ENCODE measurements at regions not wholly inside any gene's neighbourhood (a gene's known extent, or its start where the extent isn't known, plus 50 kb on each side); places are given as distances from the start of the nearest gene placed in this dataset.

DNA sequence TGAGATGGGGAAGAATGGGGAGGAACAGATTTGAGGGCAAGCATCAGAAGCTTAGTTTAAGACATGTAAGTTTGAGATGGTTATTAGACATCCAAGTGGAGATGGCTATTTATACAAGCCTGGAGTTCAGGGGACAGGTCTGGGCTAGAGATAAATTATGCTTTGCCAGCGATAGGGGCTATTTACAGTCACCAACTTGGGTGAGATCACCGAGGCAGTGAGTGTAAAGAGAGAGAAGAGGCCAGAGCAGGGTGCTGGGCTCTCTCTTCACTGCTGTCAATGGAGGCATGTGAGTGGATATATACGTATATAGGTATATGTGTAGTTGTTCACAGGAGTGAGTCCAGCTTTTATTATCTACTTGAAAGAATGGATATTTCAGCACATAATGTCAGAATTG, 81.0 kb downstream of the QPCT start:
- no peaks in the 10 kb centered on the region for H3K4me1 Mint-ChIP-seq (ENCODE audit: low read depth)
- peaks cover 2% of the 10 kb centered on the region for H3K27me3 Mint-ChIP-seq (ENCODE audit: insufficient read depth)
- H3K9me3 Mint-ChIP-seq: no peaks in the 10 kb centered on the region
- no peaks in the 10 kb centered on the region for H3K36me3 Mint-ChIP-seq (ENCODE audit: low read depth)
- H3K4me3 Mint-ChIP-seq: no peak overlapping the region
- DNase-seq (ENCODE audit: low spot score): no peak
- intact Hi-C loops (cut with micrococcal nuclease): no loop called here
- no peak overlapping the region for H3K27ac Mint-ChIP-seq

DNA sequence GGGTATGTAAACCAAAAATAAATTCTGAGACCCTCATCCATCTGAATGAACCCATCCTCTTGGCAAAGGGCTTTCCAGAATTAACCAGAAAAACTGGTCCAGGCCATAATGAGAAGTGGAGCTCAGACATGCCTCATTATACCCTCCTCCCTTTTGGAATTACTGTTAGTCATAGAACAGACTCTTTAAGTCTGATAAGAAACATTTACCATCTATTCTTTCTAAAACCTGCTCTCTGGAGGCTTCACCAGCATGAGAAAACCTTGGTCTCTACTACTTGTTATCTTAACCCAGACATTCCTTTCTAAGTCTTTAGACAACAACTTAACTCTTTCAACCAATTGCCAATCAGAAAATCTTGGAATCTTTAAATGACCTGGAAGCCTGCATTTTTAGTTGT, 82.8 kb downstream of the QPCT start:
- H3K27me3 Mint-ChIP-seq (ENCODE audit: insufficient read depth): peaks cover 5% of the 10 kb centered on the region
- no peak for DNase-seq (ENCODE audit: low spot score)
- intact Hi-C loops (cut with micrococcal nuclease): no loop called here
- no peaks in the 10 kb centered on the region for H3K4me1 Mint-ChIP-seq (ENCODE audit: low read depth)
- H3K27ac Mint-ChIP-seq: no peak overlapping the region
- no peaks in the 10 kb centered on the region for H3K36me3 Mint-ChIP-seq (ENCODE audit: low read depth)
- no peaks in the 10 kb centered on the region for H3K9me3 Mint-ChIP-seq
- no peak overlapping the region for H3K4me3 Mint-ChIP-seq

DNA sequence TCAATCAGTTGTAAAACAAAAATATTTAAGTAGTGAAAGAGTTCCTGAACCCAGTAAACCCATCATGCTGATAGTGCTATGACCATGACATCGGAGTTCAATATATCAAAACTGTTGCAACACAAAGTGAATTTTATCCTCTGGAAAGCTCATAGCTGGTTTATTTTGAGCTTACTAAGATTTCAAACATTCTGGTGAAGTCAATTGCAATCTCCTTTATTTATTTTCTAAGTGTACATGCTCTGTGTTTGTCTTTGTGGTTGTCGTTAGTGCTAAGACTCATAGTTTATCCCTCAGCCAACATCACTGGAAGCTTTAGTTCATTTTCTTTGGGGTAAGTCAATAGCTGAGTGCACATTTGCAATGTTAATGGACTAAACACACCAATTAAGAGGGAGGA, 91.9 kb downstream of the QPCT start:
- Mint-ChIP-seq H3K4me1 (ENCODE audit: low read depth) (no peaks in the 10 kb centered on the region), H3K36me3 (ENCODE audit: low read depth) (no peaks in the 10 kb centered on the region), H3K27me3 (ENCODE audit: insufficient read depth) (peaks cover 27% of the 10 kb centered on the region), H3K9me3 (no peaks in the 10 kb centered on the region), H3K27ac (no peak overlapping the region), H3K4me3 (no peak overlapping the region)
- no peak for DNase-seq (ENCODE audit: low spot score)
- intact Hi-C loops (cut with micrococcal nuclease): no loop called here

DNA sequence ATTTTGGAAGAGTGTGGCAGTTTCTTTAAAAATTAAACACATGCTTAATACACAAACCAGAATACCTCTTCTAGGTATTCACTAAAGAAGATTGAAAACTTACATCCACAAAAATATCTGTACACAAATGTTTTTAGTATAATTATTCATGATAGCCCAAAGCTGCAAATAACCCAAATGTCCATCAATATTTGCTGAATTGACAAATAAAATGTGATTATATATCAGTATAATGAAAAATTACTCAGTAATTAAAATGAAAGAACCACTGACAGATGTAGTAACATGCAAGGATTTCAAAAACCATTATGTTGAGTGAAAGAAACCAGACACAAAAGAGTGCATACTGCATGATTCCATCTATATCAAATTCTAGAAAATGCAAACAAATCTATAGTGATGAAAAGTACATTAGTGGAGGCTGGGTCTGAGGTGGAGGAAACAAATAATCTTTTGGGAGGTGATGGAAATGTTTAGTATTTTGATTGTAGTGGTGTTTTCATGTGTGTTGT, 94.8 kb downstream of the QPCT start:
- Mint-ChIP-seq H3K4me1 (ENCODE audit: low read depth) (no peaks in the 10 kb centered on the region), H3K27me3 (ENCODE audit: insufficient read depth) (peaks cover 15% of the 10 kb centered on the region), H3K36me3 (ENCODE audit: low read depth) (no peaks in the 10 kb centered on the region), H3K27ac (no peak overlapping the region), H3K9me3 (peaks cover 9% of the 10 kb centered on the region), H3K4me3 (no peak overlapping the region)
- intact Hi-C loops (cut with micrococcal nuclease): no loop called here
- DNase-seq (ENCODE audit: low spot score): no peak

DNA sequence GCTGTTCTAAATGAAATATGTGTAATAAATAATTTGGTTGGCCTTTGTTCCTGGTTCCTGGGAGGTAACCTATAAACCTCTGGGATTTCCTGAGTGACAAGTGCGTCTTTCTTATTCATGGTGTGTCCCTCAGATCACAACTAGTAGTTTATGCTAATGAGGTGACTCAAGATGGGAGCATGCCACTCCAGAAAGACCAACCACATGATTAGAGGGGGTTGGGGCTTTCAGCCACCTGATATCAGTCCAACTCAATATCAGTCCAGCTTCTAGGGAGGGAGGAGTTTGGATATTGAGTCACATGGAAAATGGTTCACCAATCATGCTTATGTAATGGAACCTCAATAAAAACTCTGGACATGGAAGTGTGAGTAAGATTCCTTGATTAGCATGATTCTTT, 96.6 kb downstream of the QPCT start:
- Mint-ChIP-seq H3K9me3 (peaks cover 9% of the 10 kb centered on the region), H3K27me3 (ENCODE audit: insufficient read depth) (peaks cover 21% of the 10 kb centered on the region), H3K27ac (no peak overlapping the region), H3K36me3 (ENCODE audit: low read depth) (no peaks in the 10 kb centered on the region), H3K4me1 (ENCODE audit: low read depth) (no peaks in the 10 kb centered on the region), H3K4me3 (no peak overlapping the region)
- DNase-seq (ENCODE audit: low spot score): no peak
- intact Hi-C loops (cut with micrococcal nuclease): no loop called here

DNA sequence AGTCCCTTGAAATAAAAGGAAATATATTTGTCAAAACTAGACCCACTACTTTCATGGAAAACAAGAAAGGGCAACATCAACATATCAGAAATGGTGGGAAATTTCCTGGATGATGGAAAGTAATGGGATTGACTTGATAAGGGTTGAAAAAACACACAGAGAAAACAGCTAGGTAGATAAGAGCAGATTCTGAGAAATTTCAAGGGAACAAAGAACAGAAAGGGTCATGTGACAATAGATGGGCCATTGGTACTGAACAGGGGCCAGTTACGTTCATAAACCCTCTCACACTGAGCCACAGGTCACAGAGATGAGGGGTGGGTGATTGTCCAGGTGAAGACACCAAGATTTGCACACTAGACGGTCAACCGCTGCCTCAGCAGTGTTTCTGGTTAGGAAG, 98.7 kb downstream of the QPCT start:
- intact Hi-C loops (cut with micrococcal nuclease): no loop called here
- Mint-ChIP-seq H3K27me3 (ENCODE audit: insufficient read depth) (peaks cover 14% of the 10 kb centered on the region), H3K4me3 (no peak overlapping the region), H3K36me3 (ENCODE audit: low read depth) (no peaks in the 10 kb centered on the region), H3K9me3 (peaks cover 9% of the 10 kb centered on the region), H3K27ac (no peak overlapping the region), H3K4me1 (ENCODE audit: low read depth) (no peaks in the 10 kb centered on the region)
- no peak for DNase-seq (ENCODE audit: low spot score)

DNA sequence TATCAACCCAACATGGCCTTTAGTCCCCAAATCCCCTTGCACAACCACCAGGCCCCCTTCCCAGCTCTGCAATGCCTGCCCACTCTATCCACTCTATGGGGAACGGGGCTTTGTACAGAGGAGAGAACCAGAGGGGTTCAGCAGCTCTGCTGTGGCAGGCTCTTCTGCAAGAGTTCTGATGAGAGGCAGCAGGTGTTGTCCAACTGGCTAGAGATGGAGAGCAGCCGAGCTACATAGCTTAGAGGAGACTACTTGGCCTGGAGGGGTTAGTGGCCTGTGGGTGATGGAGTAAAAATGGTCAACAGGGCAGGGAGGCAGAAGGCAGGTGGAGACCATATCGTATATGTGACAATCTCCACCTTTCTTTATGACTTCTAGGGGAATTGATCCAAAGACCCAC, 103.0 kb downstream of the QPCT start:
- Mint-ChIP-seq H3K27ac (no peak overlapping the region), H3K27me3 (ENCODE audit: insufficient read depth) (peaks cover 9% of the 10 kb centered on the region), H3K4me1 (ENCODE audit: low read depth) (peaks cover 4% of the 10 kb centered on the region), H3K9me3 (peaks cover 6% of the 10 kb centered on the region), H3K4me3 (no peak overlapping the region), H3K36me3 (ENCODE audit: low read depth) (no peaks in the 10 kb centered on the region)
- DNase-seq (ENCODE audit: low spot score): no peak
- intact Hi-C loops (cut with micrococcal nuclease): no loop called here

DNA sequence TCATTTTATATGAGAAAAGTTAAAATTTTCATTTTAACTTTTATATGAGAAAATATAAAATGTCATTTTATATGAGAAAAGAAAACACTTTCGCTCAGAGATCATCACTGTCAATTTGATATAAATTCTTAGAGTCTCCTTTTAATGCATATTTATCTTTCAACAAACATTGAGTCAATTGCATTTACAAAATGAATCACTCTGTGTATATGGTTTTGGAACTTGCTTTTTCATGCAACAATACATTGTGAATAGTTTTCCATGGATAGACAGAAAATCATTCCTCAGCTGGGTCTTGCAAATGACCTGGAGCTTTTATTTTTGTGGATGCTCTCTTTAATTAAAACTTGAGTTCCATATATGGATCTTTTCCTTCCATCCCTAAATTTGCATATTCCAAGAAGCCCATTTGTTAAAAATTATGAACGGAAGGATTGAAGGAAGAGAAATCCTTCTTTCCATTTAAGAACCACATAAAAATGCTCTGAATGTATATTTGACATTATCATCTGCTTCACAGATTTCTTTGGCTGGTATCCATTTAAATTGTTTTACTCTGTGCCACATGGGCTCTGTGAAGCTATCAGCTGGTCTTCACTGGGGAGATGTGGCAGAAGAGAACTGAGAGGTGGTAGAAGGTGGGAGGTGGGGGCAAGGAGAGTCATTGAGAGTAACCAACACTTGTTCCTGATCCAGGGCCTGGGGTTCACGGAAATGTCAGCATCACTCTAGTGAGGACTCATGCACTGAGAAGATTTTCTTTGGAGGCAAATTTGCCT, 104.1 kb downstream of the QPCT start:
- H3K36me3 Mint-ChIP-seq (ENCODE audit: low read depth): no peaks in the 10 kb centered on the region
- no peak overlapping the region for H3K4me3 Mint-ChIP-seq
- H3K27me3 Mint-ChIP-seq (ENCODE audit: insufficient read depth): peaks cover 6% of the 10 kb centered on the region
- H3K9me3 Mint-ChIP-seq: peaks cover 7% of the 10 kb centered on the region
- intact Hi-C loops (cut with micrococcal nuclease): no loop called here
- no peak overlapping the region for H3K27ac Mint-ChIP-seq
- DNase-seq (ENCODE audit: low spot score): no peak
- H3K4me1 Mint-ChIP-seq (ENCODE audit: low read depth): peaks cover 12% of the 10 kb centered on the region

DNA sequence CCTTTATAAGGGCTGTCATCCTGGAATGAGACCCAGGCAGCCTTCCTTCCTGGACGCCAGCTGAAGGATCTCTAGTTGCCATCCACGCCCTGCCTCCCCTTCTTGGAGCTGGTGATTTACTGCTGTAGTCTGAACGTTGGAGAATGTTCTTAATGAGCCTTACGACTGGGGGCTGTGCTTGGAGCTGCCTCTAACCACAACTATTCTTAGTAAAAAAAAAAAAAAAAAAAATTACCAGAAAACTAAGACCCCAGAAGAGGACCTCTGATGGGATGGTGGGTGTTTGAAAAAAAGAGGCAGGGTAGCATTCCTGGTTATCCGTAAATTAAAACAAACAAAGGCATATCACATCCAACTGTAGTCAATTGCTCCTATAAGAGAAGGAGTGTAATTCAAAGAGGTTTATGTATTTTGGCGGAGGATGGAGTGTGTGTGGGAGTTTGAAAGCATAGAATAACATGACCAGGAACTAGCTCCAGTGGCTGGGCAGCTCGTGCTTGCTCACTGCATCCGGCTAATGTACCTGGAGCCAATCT, 105.4 kb downstream of the QPCT start:
- intact Hi-C loops (cut with micrococcal nuclease): no loop called here
- Mint-ChIP-seq H3K4me3 (no peak overlapping the region), H3K27ac (no peak overlapping the region), H3K9me3 (peaks cover 7% of the 10 kb centered on the region), H3K36me3 (ENCODE audit: low read depth) (no peaks in the 10 kb centered on the region), H3K4me1 (ENCODE audit: low read depth) (peaks cover 12% of the 10 kb centered on the region), H3K27me3 (ENCODE audit: insufficient read depth) (peaks cover 6% of the 10 kb centered on the region)
- DNase-seq (ENCODE audit: low spot score): no peak

DNA sequence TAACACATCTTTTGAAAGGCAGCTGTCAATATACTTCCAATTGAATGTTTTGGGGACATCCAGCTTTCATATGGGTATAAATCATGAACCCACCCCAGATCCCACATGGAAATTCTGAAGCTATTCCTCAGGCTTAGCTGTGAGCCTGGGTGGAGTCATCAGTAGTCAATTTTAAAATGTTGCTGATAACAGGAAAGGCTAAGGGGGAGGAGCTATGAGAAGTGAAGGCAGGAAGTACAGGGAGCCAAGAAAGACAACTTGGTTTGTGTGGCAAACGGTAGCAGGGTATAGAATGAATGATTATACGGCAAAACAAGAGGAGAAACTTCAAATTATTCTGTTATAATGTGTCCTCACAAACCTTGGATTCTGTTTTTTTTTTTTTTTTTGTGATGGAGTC, 108.6 kb downstream of the QPCT start:
- H3K4me3 Mint-ChIP-seq: no peak overlapping the region
- no peaks in the 10 kb centered on the region for H3K36me3 Mint-ChIP-seq (ENCODE audit: low read depth)
- DNase-seq (ENCODE audit: low spot score): no peak
- no peaks in the 10 kb centered on the region for H3K27me3 Mint-ChIP-seq (ENCODE audit: insufficient read depth)
- intact Hi-C loops (cut with micrococcal nuclease): no loop called here
- no peak overlapping the region for H3K27ac Mint-ChIP-seq
- peaks cover 24% of the 10 kb centered on the region for H3K4me1 Mint-ChIP-seq (ENCODE audit: low read depth)
- H3K9me3 Mint-ChIP-seq: peaks cover 7% of the 10 kb centered on the region

DNA sequence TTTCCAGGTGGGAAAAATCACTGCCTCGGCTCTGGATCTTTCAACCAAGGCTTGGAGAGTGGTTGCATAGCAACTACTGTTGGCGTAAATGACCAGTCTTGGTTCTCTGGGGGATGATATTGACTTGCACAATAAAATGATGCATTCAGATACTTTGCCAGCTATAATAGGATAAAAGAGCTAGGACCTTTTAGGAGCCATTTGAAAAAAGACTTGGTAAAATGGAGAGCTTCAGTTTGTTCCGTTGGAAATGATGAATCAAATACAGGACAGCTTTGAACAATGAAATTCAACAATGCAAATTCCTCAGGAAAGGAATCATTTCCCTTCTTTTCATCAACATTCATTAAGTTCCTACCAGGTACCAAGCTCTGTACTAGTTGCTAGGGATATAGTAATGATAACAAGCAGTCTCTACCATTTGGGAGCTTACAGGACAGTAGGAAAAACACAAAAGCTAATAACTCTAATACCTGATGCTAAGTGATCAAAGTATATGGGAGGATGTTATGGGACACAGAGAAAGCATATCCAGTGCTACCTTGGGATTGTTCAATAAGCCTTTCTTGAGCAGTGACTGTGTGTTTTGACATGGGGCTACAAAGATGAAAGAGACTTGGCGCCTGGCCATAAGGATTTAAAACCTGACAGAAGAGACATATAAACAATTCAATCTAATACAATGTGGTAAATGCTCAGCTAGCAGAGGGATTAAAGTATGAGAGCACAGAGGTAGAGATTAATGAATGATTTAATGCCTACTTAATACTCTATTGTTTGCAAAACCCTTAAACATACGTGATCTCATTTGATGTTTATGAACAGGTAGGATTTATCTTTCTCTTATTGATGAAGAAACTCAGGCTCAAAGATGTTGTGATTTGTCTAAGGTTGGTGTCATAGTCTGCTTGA, 110.7 kb downstream of the QPCT start:
- Mint-ChIP-seq H3K27ac (no peak overlapping the region), H3K27me3 (ENCODE audit: insufficient read depth) (no peaks in the 10 kb centered on the region), H3K36me3 (ENCODE audit: low read depth) (no peaks in the 10 kb centered on the region), H3K4me3 (no peak overlapping the region), H3K9me3 (peaks cover 7% of the 10 kb centered on the region), H3K4me1 (ENCODE audit: low read depth) (peaks cover 24% of the 10 kb centered on the region)
- DNase-seq (ENCODE audit: low spot score): no peak
- intact Hi-C loops (cut with micrococcal nuclease): no loop called here

DNA sequence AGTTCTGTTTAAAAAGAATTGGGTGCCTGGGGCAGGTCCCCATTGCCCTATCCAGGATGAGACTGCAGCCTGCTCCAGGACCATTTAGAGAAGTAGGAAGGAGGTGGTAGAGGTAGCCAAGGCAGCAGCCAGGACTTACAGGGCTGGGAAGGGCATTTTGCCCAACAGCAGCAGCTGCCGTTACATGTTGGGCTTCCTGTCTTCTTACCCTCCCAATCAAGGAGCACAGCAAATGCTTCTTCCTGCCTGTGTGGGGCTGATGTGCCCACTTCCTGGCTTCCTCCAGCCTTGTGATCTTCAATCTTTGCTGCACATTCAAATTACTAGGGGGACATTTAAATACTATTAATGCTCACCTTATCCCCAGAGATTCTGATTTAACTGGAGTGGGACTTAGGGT, 112.0 kb downstream of the QPCT start:
- intact Hi-C loops (cut with micrococcal nuclease): no loop called here
- H3K4me3 Mint-ChIP-seq: no peak overlapping the region
- peaks cover 24% of the 10 kb centered on the region for H3K4me1 Mint-ChIP-seq (ENCODE audit: low read depth)
- peaks cover 7% of the 10 kb centered on the region for H3K9me3 Mint-ChIP-seq
- H3K27ac Mint-ChIP-seq: no peak overlapping the region
- no peaks in the 10 kb centered on the region for H3K27me3 Mint-ChIP-seq (ENCODE audit: insufficient read depth)
- DNase-seq (ENCODE audit: low spot score): no peak
- H3K36me3 Mint-ChIP-seq (ENCODE audit: low read depth): no peaks in the 10 kb centered on the region

DNA sequence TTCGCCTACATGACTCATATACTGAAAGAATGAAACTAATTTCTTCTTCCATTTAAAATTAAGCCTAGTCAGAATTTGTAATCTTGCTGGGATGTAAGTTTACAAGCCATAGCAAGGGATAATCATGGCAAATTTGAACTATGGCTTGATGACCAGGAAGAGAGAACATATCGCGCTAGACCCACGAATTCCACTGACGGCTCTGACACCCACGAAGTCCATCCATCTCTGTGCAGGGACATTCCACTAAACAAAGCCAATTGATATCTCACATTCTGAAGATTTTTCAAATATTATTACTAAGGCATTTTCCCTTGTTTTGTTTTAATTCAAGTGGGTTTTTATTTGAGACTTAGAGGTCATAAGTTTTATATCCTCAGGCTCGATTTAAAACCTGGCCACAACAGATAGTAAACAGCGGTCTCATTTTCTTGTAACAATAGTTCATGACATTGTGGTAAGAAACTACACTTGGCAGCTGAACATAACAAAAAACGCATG, 113.0 kb downstream of the QPCT start:
- H3K27me3 Mint-ChIP-seq (ENCODE audit: insufficient read depth): no peaks in the 10 kb centered on the region
- peaks cover 20% of the 10 kb centered on the region for H3K4me1 Mint-ChIP-seq (ENCODE audit: low read depth)
- no peak overlapping the region for H3K4me3 Mint-ChIP-seq
- no peak overlapping the region for H3K27ac Mint-ChIP-seq
- H3K9me3 Mint-ChIP-seq: peaks cover 1% of the 10 kb centered on the region
- no peaks in the 10 kb centered on the region for H3K36me3 Mint-ChIP-seq (ENCODE audit: low read depth)
- intact Hi-C loops (cut with micrococcal nuclease): no loop called here
- no peak for DNase-seq (ENCODE audit: low spot score)

Data from activated T-helper 1 cell treated with anti-CD3 and anti-CD28 coated beads, Interleukin-12 subunit alpha, Interleukin-12 subunit beta, Interleukin-2, Interleukin-4 antibody, amounts not matched to agents 30 ng/mL and 10 ng/mL and 1 ng/mL, durations not matched to agents 14 hours and 24 hours and 36 hours (primary cell).